ENCODE measurements at regions not wholly inside any gene's neighbourhood (a gene's known extent, or its start where the extent isn't known, plus 50 kb on each side); places are given as distances from the start of the nearest gene placed in this dataset.
A peak's percentile ranks its signal among the peaks of the same experiment; 100 is the strongest.

DNA sequence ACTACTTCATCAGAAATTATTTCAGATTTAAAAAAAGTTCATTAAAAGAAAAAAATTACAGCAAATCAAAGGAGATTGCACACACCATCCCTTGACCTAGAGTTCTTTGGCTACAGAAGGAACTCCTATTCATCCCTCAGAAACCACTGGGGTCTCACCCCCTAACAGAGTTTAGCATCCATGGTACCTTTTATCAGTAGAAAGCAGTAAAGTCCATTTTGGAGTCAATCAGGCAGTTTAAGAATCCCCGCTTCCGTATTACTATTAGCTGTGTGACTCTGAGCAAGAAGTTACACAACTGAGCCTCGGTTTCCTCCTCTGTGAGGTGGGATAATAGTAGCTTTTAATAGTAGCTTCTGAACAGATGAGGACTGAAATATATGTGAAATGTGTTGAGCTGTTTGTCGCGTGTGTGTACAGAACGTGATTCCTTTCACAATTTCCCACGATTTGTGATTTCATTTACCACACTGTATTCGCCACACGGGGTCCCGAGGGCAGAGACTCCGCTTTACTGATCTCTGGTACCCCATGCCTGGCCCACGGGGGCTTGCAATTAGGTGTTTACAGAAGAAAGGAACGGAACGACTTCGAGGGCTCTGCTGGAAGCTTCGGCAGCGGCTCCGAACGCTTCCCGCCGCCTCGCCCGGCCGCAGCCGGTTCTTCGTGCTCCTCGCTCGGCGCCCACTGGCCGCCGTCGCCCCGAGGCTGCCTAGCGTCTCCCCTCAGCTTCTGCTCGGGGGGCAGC is 72.5 kb upstream of the ZBED5 start:
- DNase-seq (ENCODE audit: low spot score): no peak

GRCh38 chr11:10927538-10927937 is 69.7 kb upstream of the ZBED5 start:
- DNase-seq (ENCODE audit: low spot score): peak; percentile 19

GRCh38 chr11:10926801-10927211 is 69.0 kb upstream of the ZBED5 start:
- DNase-seq (ENCODE audit: low spot score): no peak

DNA sequence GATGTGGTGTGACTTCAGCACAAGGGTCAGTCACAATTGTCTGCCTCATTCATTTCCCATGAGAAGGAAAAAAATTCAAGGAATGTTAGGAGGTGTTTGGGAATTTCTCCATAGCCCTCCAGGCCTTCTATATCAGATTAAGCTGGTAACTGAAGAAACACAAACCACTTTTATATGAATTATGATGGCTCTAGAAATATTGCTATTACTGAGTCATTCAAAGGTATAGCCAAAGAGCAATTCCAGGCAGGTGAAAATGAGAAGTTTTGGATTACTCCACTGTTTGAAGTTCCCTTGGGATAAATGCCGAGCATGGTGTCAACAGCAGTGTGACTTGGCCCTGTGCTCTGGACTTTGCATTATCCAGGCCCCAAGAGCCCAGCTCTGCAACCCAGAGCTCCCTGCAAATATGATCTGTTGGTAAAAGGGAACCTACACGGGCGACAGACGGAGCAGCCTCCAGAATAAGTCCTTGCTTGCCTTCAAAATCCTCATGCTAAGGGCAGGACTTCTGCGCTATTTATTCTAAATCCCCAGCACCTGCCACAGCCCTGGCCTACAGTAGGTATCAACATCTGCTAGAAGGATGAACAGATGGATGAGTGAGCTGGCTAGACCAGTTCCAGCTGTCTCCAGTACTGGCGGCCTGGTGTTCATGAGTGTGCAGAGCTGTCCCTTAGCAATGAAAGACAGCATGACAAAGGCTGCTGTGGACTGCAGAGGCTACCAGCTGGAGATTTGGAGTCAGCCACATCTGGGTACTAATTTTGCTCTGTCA is 67.5 kb upstream of the ZBED5 start:
- DNase-seq (ENCODE audit: low spot score): no peak

GRCh38 chr11:10923882-10924281 is 66.0 kb upstream of the ZBED5 start:
- no peak for DNase-seq (ENCODE audit: low spot score)

DNA sequence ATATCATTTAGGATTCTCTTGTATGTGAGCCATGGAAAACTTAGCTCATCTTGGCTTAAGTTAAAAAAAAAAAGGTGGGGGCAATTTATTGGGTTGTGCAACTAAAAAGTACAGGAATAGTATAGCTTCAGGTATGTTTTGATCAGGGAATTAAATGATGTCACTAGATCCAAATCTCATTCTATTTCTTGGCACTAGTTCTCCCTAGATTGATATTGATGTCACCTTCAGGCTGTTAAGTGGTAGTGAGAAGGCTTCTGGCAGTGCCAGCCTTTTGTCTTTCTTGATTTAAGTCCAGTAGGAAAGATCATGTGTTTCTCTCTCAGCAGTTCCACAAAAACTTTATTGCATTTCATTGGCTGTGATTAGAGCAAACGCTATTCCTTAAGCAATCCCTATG is 65.0 kb upstream of the ZBED5 start:
- no peak for DNase-seq (ENCODE audit: low spot score)

DNA sequence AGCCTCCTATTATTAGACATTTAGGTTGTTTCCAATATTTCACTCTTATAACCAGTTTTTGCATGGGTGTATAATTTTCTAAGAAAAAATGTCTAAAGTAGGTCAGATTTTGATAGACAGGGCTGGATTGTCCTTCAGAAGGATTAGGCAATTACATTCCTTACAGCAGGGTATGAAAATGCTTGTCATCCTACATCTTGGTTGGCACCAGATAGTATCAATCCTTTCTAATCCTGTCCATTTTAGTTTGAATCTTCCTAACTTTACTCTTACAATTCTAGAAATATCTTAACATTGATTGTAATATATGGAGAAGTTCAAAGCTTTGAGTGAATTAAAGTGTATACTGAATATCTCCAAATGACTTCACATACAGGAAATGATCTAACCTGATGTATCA is 63.0 kb upstream of the ZBED5 start:
- no peak for DNase-seq (ENCODE audit: low spot score)

- no peak for DNase-seq (ENCODE audit: low spot score)
These were observed 62.4 kb upstream of the ZBED5 start for GRCh38 chr11:10920205-10920604.

DNA sequence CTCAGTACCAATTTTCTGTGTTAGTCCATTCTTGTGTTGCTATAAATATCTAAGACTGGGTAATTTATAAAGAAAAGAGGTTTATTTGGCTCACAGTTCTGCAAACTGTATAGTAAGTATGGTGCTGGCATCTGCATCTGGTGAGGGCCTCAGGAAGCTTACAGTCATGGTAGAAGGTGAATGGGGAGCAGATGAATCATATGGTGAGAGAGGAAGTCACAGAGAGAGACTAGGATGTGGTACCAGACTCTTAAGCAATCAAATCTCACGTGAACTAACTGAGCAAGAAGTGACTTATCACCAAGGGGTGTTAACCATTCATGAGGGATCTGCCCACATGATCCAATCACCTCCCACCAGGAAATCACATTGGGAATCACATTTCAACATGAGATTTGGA is 60.8 kb upstream of the ZBED5 start:
- no peak for DNase-seq (ENCODE audit: low spot score)

GRCh38 chr11:10918275-10918674 is 60.4 kb upstream of the ZBED5 start:
- no peak for DNase-seq (ENCODE audit: low spot score)

DNA sequence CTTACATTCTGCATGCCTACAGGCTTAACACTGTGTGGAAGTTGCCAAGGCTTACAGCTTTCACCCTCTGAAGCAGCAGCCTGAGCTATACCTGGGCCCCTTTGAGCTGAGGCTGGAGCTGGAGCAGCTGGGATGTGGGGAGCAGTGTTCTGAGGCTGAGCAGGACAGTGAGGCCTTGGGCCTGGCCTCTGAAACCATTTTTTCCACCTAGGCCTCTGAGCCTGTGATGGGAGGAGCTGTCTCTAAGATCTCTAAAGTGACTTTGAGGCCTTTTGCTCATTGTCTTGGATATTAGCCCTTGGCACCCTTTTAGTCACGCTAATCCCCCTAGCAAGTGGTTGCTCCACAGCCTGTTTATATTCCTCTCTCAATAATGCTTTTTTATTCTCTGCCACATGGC is 59.9 kb upstream of the ZBED5 start:
- DNase-seq (ENCODE audit: low spot score): no peak

GRCh38 chr11:10916665-10917064 is 58.8 kb upstream of the ZBED5 start:
- DNase-seq (ENCODE audit: low spot score): no peak

DNA sequence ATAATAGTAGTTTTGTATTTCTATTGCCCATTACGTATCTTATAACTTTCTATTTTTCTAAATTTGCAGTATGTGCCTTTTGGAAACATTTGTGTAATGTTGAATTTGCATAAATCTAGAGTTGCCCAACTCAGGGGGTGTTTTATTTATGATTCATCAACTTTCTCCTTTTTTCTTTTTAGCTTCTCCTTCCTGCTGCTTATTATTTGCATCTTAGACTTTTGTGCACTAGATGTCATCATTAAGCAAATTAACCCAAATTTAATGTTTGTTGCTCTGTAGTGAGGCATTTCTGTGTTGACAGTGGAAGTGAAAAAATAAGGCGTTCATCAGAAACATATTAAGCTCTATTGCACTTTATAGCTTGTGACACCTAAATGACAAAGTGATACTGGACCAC is 56.2 kb upstream of the ZBED5 start:
- DNase-seq (ENCODE audit: low spot score): no peak

DNA sequence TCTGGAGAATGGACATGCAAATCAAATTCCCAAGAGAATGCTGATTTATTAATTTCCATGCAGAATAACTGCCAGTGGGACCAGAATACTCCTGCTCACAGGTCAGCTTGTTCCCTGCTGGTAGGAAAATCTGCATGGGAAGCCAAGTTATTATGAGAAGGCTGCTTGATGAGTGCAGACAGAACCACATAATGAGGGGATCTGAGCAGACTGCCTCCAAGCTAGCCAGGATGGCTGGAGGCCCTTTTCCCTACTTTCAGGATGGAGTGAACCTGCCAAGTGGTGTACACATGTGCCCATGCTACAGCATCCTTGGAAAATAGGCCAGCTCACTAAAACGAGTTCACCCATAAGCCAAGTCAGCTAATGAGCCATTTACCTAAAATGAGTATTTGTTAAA is 55.2 kb upstream of the ZBED5 start:
- DNase-seq (ENCODE audit: low spot score): no peak

DNA sequence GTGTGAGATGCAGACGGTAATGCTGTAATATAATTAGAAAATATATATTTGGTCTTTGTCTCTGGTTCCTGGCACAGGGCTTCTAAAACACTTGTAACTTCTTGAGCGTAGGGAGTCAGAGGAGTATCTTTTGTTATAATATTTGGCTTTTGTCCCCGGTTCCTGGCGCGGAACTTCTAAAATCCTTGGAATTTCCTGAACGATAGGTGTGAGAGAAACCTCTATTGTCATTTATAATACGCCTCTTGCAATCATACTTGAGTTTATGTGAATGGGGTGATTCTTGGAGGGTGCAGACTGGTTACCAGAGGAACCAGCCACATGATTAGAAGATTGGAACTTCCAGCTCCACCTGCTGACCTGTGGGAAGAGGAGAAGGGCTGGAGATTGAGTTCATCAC is 54.1 kb upstream of the ZBED5 start:
- no peak for DNase-seq (ENCODE audit: low spot score)

DNA sequence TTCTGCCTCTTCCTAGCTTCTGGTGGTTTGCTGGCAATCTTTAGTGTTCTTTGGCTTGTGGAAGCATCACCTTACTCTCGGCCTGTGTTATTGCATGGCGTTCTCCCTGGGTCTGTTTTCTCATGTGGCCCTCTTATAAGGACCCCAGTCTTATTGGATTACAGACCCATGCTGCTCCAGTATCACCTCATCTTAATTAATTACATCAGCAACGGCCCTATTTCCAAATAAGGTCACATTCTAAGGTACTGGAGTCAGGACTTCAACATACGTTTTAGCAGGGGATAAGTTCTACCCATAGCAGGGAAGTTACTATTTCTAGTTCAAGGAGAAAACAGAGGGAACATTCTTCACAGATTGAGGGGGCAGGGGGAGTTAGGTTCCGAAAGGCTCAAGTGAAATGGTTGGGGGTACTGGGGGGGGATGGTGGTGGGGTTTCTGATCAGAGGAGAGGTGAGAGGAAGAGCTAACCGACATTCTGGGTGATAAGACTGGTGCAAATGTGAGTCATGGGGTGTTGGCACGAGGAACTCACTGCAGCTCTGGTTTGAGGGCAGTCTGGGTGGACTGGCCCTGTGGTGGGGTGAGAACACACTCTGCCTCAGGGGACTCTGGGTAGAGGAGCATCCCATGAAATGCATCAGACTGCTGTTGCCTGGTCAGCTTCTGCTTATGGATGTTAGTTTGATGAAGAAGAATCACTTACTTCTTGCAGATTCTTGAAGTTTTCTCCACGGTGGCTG is 51.5 kb upstream of the ZBED5 start:
- no peak for DNase-seq (ENCODE audit: low spot score)

DNA sequence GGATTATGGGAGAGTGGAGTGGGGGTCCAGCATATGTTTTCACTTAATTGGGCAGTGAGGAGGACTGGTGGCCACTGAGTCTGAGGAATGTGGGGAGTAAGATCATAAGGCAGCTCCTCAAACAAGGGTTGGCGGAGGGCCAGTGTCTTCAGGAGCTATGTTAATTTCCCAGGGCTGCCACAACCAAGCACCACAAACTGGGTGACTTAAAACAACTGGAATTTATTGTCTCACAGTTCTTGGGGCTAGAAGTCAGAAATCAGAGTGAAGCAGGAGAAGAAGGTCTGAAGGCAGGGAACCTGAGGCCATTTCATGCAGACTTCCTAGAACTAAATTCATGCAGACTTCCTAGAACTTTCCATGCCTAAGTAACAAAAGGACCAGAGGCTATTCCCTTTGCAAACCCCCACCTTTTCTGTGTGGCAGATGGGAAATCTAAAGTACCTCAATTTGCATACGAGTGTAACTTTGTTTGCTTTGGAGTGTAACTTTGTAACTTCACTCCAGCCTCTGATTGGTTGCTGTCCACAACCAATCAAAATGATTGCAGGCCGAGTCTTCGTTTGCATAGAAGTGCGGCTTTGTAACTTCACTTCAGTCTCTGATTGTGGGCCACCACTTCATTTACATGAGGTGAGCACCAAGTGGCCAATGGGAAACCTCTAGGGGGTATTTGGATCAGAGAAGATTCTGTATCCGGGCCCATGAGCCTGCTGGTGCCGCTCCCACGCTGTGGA is 50.5 kb upstream of the ZBED5 start:
- no peak for DNase-seq (ENCODE audit: low spot score)
